Suprapubic skin (tissue), 4 donors: ENCODE measurements at regions not wholly inside any gene's neighbourhood (a gene's known extent, or its start where the extent isn't known, plus 50 kb on each side); places are given as distances from the start of the nearest gene placed in this dataset.

Source experiments
- EP300 ChIP-seq: sonication (generic); formaldehyde crosslinking; IDR thresholded peaks from one replicate; pipeline ENCODE4 v1.6.1; 2017; ENCODE audit warnings: antibody characterized with exemption
- POLR2AphosphoS5 ChIP-seq, 3 donors: sonication (generic); formaldehyde crosslinking; IDR thresholded peaks; one replicate each; pipeline ENCODE4 v1.6.1; 2017; ENCODE audit warnings: antibody characterized with exemption in 3 of 3
- TF ChIP-seq, protein P1 (sequence below), 2 donors: fragments of 200-600 bp in 1 of 2; fragments of 450-650 bp in 1 of 2; sonication (generic) in 1 of 2; IDR thresholded peaks; one replicate each; pipeline ENCODE4 v1.5.1; 2016 to 2019; ENCODE audit warnings: antibody characterized with exemption in 2 of 2, mild to moderate bottlenecking in 1 of 2, moderate library complexity in 1 of 2

DNA sequence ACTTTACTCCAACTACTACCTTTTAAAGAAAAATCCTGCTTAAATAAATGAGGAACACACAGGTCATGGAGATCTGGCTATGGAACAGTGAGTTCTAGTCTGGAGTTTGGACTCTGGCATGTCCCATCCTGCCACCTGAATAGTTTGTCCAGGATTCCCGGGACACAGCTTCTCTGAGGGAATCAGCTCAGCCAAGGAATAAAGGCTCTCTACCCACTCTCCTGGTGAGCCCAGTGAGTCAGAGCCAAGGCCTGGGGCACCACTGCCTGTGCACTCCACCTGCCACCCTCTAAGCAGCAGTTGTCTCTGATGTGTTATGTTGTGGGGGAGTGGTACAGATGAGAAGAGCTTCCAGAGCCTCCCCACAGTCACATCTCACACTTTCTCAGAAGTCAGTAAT, 113.5 kb downstream of the HTR5A start:
- no peak for TF ChIP-seq EP300
- TF ChIP-seq, protein P1, sequence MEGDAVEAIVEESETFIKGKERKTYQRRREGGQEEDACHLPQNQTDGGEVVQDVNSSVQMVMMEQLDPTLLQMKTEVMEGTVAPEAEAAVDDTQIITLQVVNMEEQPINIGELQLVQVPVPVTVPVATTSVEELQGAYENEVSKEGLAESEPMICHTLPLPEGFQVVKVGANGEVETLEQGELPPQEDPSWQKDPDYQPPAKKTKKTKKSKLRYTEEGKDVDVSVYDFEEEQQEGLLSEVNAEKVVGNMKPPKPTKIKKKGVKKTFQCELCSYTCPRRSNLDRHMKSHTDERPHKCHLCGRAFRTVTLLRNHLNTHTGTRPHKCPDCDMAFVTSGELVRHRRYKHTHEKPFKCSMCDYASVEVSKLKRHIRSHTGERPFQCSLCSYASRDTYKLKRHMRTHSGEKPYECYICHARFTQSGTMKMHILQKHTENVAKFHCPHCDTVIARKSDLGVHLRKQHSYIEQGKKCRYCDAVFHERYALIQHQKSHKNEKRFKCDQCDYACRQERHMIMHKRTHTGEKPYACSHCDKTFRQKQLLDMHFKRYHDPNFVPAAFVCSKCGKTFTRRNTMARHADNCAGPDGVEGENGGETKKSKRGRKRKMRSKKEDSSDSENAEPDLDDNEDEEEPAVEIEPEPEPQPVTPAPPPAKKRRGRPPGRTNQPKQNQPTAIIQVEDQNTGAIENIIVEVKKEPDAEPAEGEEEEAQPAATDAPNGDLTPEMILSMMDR (IDR thresholded peaks at IDR 0.05), result no peak
- TF ChIP-seq POLR2AphosphoS5 (IDR thresholded peaks at IDR 0.05), result no peak
